NT2/D1 (cell line): ENCODE measurements at regions not wholly inside any gene's neighbourhood (a gene's known extent, or its start where the extent isn't known, plus 50 kb on each side); places are given as distances from the start of the nearest gene placed in this dataset.

ENCODE experiments used
- DNase-seq: peaks from one replicate; pipeline ENCODE4 v3.0.0-alpha.2; 2011; ENCODE audit warnings: low read depth, low spot score
- H3K27me3 ChIP-seq: 2 replicates; pipeline ENCODE4 v1.6.0; 2011; ENCODE audit warnings: mild to moderate bottlenecking; ENCODE audit not compliant: insufficient read length, insufficient read depth
- H3K36me3 ChIP-seq: 2 replicates; pipeline ENCODE4 v1.6.1; 2011; ENCODE audit warnings: mild to moderate bottlenecking, low read length, mixed read lengths; ENCODE audit not compliant: insufficient read depth, insufficient read length
- H3K4me1 ChIP-seq: 2 replicates; pipeline ENCODE4 v1.5.1; 2011; ENCODE audit not compliant: insufficient read depth, insufficient read length
- H3K4me3 ChIP-seq: 2 replicates; pipeline ENCODE4 v1.5.1; 2011; ENCODE audit warnings: low read depth; ENCODE audit not compliant: insufficient read length
- H3K9ac ChIP-seq: 2 replicates; pipeline ENCODE4 v1.6.0; 2011; ENCODE audit warnings: low read depth; ENCODE audit not compliant: insufficient read length
- H3K9me3 ChIP-seq: 2 replicates; pipeline ENCODE4 v1.5.1; 2011; ENCODE audit warnings: mild to moderate bottlenecking, low read length; ENCODE audit not compliant: insufficient read depth
- SUZ12 ChIP-seq: IDR thresholded peaks from 2 replicates; pipeline ENCODE4 v1.6.1; 2011; ENCODE audit not compliant: insufficient read length, insufficient read depth; ENCODE audit errors: extremely low read depth
- YY1 ChIP-seq: IDR thresholded peaks from 2 replicates; pipeline ENCODE4 v1.6.1; 2011; ENCODE audit not compliant: insufficient read length, insufficient read depth
- ZNF274 ChIP-seq: IDR thresholded peaks from 2 replicates; pipeline ENCODE4 v1.6.1; 2011; ENCODE audit warnings: mild to moderate bottlenecking, low read depth, low read length

DNA sequence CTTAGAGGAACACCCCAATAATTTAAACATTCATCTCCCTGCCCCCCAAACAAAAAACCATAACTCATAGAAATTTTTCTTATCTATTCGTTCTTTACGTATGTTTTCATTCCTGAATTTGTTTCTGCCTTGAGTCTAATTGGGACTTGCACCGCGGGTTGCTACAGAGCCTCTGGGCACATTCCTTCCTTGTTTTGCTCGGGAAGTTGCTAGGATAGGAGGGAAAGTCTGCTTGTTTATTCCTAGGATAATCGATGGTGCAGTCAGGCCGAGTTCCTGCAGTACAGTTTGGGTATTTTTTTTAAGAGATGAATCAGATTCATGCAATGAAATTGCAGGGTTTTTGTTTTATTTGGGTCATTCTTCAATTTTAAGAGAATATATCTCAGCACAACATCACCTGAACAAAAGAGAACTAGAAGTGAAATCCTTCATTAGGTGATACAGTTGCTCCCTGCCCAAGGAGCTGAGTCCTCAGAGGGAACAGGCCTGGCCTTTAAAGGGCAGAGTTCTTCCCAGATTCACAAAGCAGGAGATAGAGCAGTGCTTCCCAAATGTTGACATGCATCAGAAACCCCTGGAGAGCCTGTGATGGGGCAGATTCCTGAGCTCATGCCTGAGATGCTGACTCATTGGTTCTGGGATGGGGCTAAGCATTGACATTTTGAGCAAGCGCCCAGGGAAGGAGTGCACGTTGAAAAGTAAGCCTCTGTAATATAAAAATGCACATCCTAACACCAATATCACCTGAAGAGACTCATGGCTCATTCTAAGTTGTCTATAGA lies 114.9 kb upstream of the FAM9B start:
- H3K36me3 ChIP-seq = no peaks in the 10 kb centered on the region
- peaks cover 33% of the 10 kb centered on the region for H3K9me3 ChIP-seq
- TF ChIP-seq YY1 (no peak), SUZ12 (no peak), ZNF274 (no peak)
- peak overlapping the region; percentile 20 for H3K4me3 ChIP-seq
- peak overlapping the region; percentile 63 for H3K9ac ChIP-seq
- no peaks in the 10 kb centered on the region for H3K27me3 ChIP-seq
- peak; percentile 86 for DNase-seq
- H3K4me1 ChIP-seq = peaks cover 4% of the 10 kb centered on the region

GRCh38 chrX:9149501-9150245 lies 115.7 kb upstream of the FAM9B start:
- Histone ChIP-seq H3K4me3 (no peak overlapping the region), H3K36me3 (no peaks in the 10 kb centered on the region), H3K27me3 (no peaks in the 10 kb centered on the region), H3K9ac (no peak overlapping the region), H3K9me3 (peaks cover 42% of the 10 kb centered on the region), H3K4me1 (no peaks in the 10 kb centered on the region)
- DNase-seq = no peak
- no peak for TF ChIP-seq ZNF274

DNA sequence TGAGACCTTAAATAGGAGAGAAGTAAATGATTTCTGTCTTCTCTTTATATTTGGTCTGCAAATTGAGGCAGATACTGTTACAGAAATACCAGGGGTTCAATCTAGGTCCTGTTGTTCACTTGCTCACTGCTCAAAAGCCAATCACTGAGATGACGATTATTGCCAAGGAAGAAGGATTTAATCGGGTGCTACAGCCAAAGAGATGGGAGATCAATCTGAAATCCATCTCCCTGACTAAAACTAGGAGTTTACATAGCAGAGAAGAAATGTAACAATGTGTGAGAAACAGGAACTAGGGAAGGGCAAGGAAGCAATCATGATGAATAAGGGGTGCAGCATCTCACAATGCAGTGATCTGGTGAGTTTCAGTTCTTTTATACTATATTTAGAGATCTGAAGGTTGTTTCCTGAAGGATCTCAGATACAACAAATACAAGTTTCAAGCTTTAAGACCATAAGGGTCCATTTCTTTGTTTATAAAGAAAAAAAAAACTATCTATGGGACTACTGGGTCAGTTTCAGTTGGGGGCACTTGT lies 117.9 kb upstream of the FAM9B start:
- Histone ChIP-seq H3K27me3 (no peaks in the 10 kb centered on the region), H3K4me1 (no peaks in the 10 kb centered on the region), H3K9ac (no peak overlapping the region), H3K9me3 (peaks cover 48% of the 10 kb centered on the region), H3K4me3 (no peak overlapping the region), H3K36me3 (no peaks in the 10 kb centered on the region)
- TF ChIP-seq SUZ12 (no peak), YY1 (no peak), ZNF274 (no peak)
- no peak for DNase-seq

DNA sequence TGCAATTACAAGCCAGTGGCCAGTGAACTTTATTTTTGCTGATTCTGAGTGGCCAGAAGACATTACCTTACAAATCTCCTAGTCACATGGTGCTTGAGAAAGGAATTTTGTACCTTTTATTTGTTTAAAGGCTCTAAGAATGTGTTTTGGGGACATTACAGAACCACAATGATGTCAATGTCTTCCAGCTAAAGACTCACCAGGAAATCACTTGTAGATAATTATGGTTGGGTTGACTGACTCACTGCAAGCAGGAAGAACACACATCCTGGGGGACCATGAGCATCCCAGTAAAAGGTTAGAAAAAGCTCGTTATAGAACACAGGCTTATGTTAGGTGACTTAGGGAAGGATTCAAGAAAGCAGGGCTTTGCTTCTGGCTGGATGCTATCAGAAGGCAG lies 119.4 kb upstream of the FAM9B start:
- no peak for DNase-seq
- Histone ChIP-seq H3K9ac (no peak overlapping the region), H3K9me3 (peaks cover 48% of the 10 kb centered on the region), H3K4me1 (no peaks in the 10 kb centered on the region), H3K27me3 (no peaks in the 10 kb centered on the region), H3K36me3 (no peaks in the 10 kb centered on the region), H3K4me3 (no peak overlapping the region)
- TF ChIP-seq ZNF274 (no peak), YY1 (no peak), SUZ12 (no peak)

- no peaks in the 10 kb centered on the region for H3K27me3 ChIP-seq
- H3K4me3 ChIP-seq = no peak overlapping the region
- no peaks in the 10 kb centered on the region for H3K36me3 ChIP-seq
- H3K4me1 ChIP-seq = no peaks in the 10 kb centered on the region
- no peak overlapping the region for H3K9ac ChIP-seq
- TF ChIP-seq SUZ12 = no peak
- H3K9me3 ChIP-seq = peaks cover 17% of the 10 kb centered on the region
- DNase-seq = no peak
Observed at GRCh38 chrX:9158611-9159010, 124.7 kb upstream of the FAM9B start.

DNA sequence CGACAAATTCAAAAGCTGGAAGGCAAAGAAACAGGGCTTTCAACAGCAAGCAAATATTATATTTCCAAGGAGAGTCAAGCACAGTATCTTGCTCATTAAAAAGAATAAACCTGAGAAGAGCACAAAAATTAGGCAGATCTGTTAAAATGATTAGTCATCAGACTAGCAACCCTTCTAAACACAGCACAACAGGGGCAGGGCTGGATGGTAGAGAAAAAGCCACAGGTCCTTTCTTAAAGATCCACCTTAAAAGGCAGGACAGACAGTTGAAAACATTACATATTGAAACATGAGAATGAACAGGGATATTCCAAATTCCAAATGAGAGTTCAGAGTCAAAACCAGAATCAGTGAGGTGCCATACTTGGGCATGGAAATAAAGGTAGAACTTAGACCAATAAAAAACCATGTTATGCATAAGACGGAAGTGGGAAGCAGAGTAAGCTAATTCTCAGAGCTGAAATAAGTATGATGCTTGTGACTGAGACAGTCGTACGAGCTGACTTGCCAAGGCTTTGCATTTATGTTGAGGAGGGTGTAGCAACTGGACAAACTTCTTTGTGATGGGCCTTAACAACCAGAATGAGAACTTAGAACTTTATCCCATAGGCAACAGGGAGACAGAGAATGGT lies 126.9 kb upstream of the FAM9B start:
- TF ChIP-seq SUZ12 (no peak), ZNF274 (no peak), YY1 (no peak)
- Histone ChIP-seq H3K36me3 (no peaks in the 10 kb centered on the region), H3K4me3 (no peak overlapping the region), H3K27me3 (no peaks in the 10 kb centered on the region), H3K9me3 (no peaks in the 10 kb centered on the region), H3K4me1 (no peaks in the 10 kb centered on the region), H3K9ac (no peak overlapping the region)
- no peak for DNase-seq

GRCh38 chrX:9162698-9163097 lies 128.8 kb upstream of the FAM9B start:
- Histone ChIP-seq H3K9me3 (peaks cover 8% of the 10 kb centered on the region; the same call in 1 of the 2 replicates), H3K4me1 (no peaks in the 10 kb centered on the region), H3K9ac (no peak overlapping the region), H3K36me3 (no peaks in the 10 kb centered on the region), H3K27me3 (no peaks in the 10 kb centered on the region), H3K4me3 (no peak overlapping the region)
- no peak for DNase-seq
- TF ChIP-seq YY1 = no peak
- no peak for TF ChIP-seq SUZ12
- TF ChIP-seq ZNF274 = no peak
